Heart left ventricle (tissue), 13 donors: ENCODE measurements at regions not wholly inside any gene's neighbourhood (a gene's known extent, or its start where the extent isn't known, plus 50 kb on each side); places are given as distances from the start of the nearest gene placed in this dataset.

Source experiments
- CTCF ChIP-seq, 12 donors: fragments of 200-600 bp; sonication (generic) in 4 of 12; IDR thresholded peaks; one replicate each; pipeline versions ENCODE4 v1.5.0 to v1.8.0; 2018 to 2022; ENCODE audit warnings: antibody characterized with exemption in 12 of 12, mild to moderate bottlenecking in 5 of 12
- POLR2A ChIP-seq, 2 donors: fragments of 450-650 bp; IDR thresholded peaks; one replicate each; pipeline ENCODE4 v1.6.1; 2017; ENCODE audit warnings: antibody characterized with exemption in 2 of 2, mild to moderate bottlenecking in 2 of 2, moderate library complexity in 2 of 2
- donor health status: ischemic (EF 13 %, LVEDD 7.1; RV severe dilation, severe dysfunction).
- donor health status: DM: no; HTN: yes; CAD: no.
- donor health status: DM: no; HTN: no; CAD: no.
- donor health status: ischemic (EF 25% LVEDD 6.9; RV normal size, moderate dysfunction).
- donor health status: ischemic (EF 25% LVEDD 5.7; RV mildly dilated, moderate dysfunction).
- donor health status: ischemic (EF 35%, LVEDD 5.7; RV mildly dilated, moderate dysfunction).
- donor health status: nonischemic (EF 11% LVEDD 7.7; RV severe dilation, severe dysfunction).
- donor health status: DM: yes; HTN: yes; CAD: no.
- donor health status: PGD.
- donor health status: ischemic (EF 29% LVEDD 5.4; RV normal size, mild dysfunction).
- donor health status: nonischemic (EF 23%, LVEDD 6.1; RV moderate dilation, normal function).

DNA sequence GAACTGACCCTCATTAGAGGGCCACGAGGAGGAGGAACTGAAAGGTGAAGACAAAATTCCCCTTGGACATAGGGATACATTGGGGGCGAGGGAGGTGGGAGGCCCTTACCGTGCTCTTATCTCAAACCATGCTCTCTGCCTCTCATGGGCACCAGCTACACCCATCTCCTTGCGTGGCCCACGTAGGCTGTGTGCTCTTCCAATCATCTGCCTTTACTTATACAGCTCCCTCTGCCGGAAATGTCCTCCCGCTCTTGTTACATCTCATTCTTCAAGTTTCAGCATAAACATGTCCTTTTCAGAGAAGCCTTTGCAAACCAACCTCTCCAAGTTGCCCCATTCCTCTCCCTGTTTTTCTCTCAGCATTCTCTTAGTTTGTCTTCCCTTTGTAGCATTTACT, 307.8 kb upstream of the PROK2 start:
- TF ChIP-seq CTCF (IDR thresholded peaks at IDR 0.05), result no peak
- no peak for TF ChIP-seq POLR2A (IDR thresholded peaks at IDR 0.05)
